C4-2B (cell line): ENCODE measurements at regions not wholly inside any gene's neighbourhood (a gene's known extent, or its start where the extent isn't known, plus 50 kb on each side); places are given as distances from the start of the nearest gene placed in this dataset.

Experiments used
- CTCF ChIP-seq: fragments of 450-650 bp; conservative IDR thresholded peaks from 2 replicates; pipeline ENCODE4 v1.5.1; 2017; ENCODE audit warnings: mild to moderate bottlenecking
- ZFX ChIP-seq: fragments of 450-650 bp; IDR thresholded peaks from 2 replicates; pipeline ENCODE4 v1.6.1; 2017

GRCh38 chr16:54341892-54342776 is 55.5 kb upstream of the IRX3 start:
- TF ChIP-seq CTCF (no peak), ZFX (no peak)
